ENCODE measurements at regions not wholly inside any gene's neighbourhood (a gene's known extent, or its start where the extent isn't known, plus 50 kb on each side); places are given as distances from the start of the nearest gene placed in this dataset.

GRCh38 chr2:65660340-65660739 is 227.9 kb upstream of the SPRED2 start:
- Histone ChIP-seq H3K9me3 (ENCODE audit: control insufficient read depth, insufficient read depth, low read length) (no peaks in the 10 kb centered on the region), H3K9ac (ENCODE audit: low read depth, low read length) (no peak overlapping the region), H3K4me3 (ENCODE audit: low read depth, low read length) (no peak overlapping the region), H3K36me3 (ENCODE audit: control insufficient read depth, insufficient read depth, low read length) (no peaks in the 10 kb centered on the region), H3K4me1 (ENCODE audit: control insufficient read depth, insufficient read depth, low read length) (no peaks in the 10 kb centered on the region), H3K27me3 (ENCODE audit: control insufficient read depth, insufficient read depth, low read length) (no peaks in the 10 kb centered on the region)

- H3K36me3 ChIP-seq (ENCODE audit: control insufficient read depth, insufficient read depth, low read length) = no peaks in the 10 kb centered on the region
- no peaks in the 10 kb centered on the region for H3K4me1 ChIP-seq (ENCODE audit: control insufficient read depth, insufficient read depth, low read length)
- H3K9me3 ChIP-seq (ENCODE audit: control insufficient read depth, insufficient read depth, low read length) = no peaks in the 10 kb centered on the region
- no peak overlapping the region for H3K4me3 ChIP-seq (ENCODE audit: low read depth, low read length)
- no peak overlapping the region for H3K9ac ChIP-seq (ENCODE audit: low read depth, low read length)
- no peaks in the 10 kb centered on the region for H3K27me3 ChIP-seq (ENCODE audit: control insufficient read depth, insufficient read depth, low read length)
Observed at GRCh38 chr2:65658881-65659280, 226.5 kb upstream of the SPRED2 start.

GRCh38 chr2:65658266-65658665 is 225.9 kb upstream of the SPRED2 start:
- Histone ChIP-seq H3K4me1 (ENCODE audit: control insufficient read depth, insufficient read depth, low read length) (no peaks in the 10 kb centered on the region), H3K4me3 (ENCODE audit: low read depth, low read length) (no peak overlapping the region), H3K27me3 (ENCODE audit: control insufficient read depth, insufficient read depth, low read length) (no peaks in the 10 kb centered on the region), H3K9me3 (ENCODE audit: control insufficient read depth, insufficient read depth, low read length) (no peaks in the 10 kb centered on the region), H3K36me3 (ENCODE audit: control insufficient read depth, insufficient read depth, low read length) (no peaks in the 10 kb centered on the region), H3K9ac (ENCODE audit: low read depth, low read length) (no peak overlapping the region)

- Histone ChIP-seq H3K27me3 (ENCODE audit: control insufficient read depth, insufficient read depth, low read length) (no peaks in the 10 kb centered on the region), H3K9me3 (ENCODE audit: control insufficient read depth, insufficient read depth, low read length) (no peaks in the 10 kb centered on the region), H3K4me3 (ENCODE audit: low read depth, low read length) (no peak overlapping the region), H3K36me3 (ENCODE audit: control insufficient read depth, insufficient read depth, low read length) (no peaks in the 10 kb centered on the region), H3K4me1 (ENCODE audit: control insufficient read depth, insufficient read depth, low read length) (no peaks in the 10 kb centered on the region), H3K9ac (ENCODE audit: low read depth, low read length) (no peak overlapping the region)
Observed at GRCh38 chr2:65656160-65656718, 223.8 kb upstream of the SPRED2 start.

GRCh38 chr2:65655000-65655399 is 222.6 kb upstream of the SPRED2 start:
- no peaks in the 10 kb centered on the region for H3K27me3 ChIP-seq (ENCODE audit: control insufficient read depth, insufficient read depth, low read length)
- no peaks in the 10 kb centered on the region for H3K9me3 ChIP-seq (ENCODE audit: control insufficient read depth, insufficient read depth, low read length)
- H3K9ac ChIP-seq (ENCODE audit: low read depth, low read length) = no peak overlapping the region
- no peaks in the 10 kb centered on the region for H3K36me3 ChIP-seq (ENCODE audit: control insufficient read depth, insufficient read depth, low read length)
- no peak overlapping the region for H3K4me3 ChIP-seq (ENCODE audit: low read depth, low read length)
- no peaks in the 10 kb centered on the region for H3K4me1 ChIP-seq (ENCODE audit: control insufficient read depth, insufficient read depth, low read length)

- no peaks in the 10 kb centered on the region for H3K36me3 ChIP-seq (ENCODE audit: control insufficient read depth, insufficient read depth, low read length)
- no peak overlapping the region for H3K9ac ChIP-seq (ENCODE audit: low read depth, low read length)
- no peaks in the 10 kb centered on the region for H3K9me3 ChIP-seq (ENCODE audit: control insufficient read depth, insufficient read depth, low read length)
- H3K4me1 ChIP-seq (ENCODE audit: control insufficient read depth, insufficient read depth, low read length) = no peaks in the 10 kb centered on the region
- no peaks in the 10 kb centered on the region for H3K27me3 ChIP-seq (ENCODE audit: control insufficient read depth, insufficient read depth, low read length)
- H3K4me3 ChIP-seq (ENCODE audit: low read depth, low read length) = no peak overlapping the region
Observed at GRCh38 chr2:65654496-65654895, 222.1 kb upstream of the SPRED2 start.

GRCh38 chr2:65652066-65652465 is 219.7 kb upstream of the SPRED2 start:
- no peaks in the 10 kb centered on the region for H3K9me3 ChIP-seq (ENCODE audit: control insufficient read depth, insufficient read depth, low read length)
- H3K36me3 ChIP-seq (ENCODE audit: control insufficient read depth, insufficient read depth, low read length) = no peaks in the 10 kb centered on the region
- H3K9ac ChIP-seq (ENCODE audit: low read depth, low read length) = no peak overlapping the region
- H3K27me3 ChIP-seq (ENCODE audit: control insufficient read depth, insufficient read depth, low read length) = no peaks in the 10 kb centered on the region
- no peaks in the 10 kb centered on the region for H3K4me1 ChIP-seq (ENCODE audit: control insufficient read depth, insufficient read depth, low read length)
- no peak overlapping the region for H3K4me3 ChIP-seq (ENCODE audit: low read depth, low read length)

- no peaks in the 10 kb centered on the region for H3K27me3 ChIP-seq (ENCODE audit: control insufficient read depth, insufficient read depth, low read length)
- no peaks in the 10 kb centered on the region for H3K36me3 ChIP-seq (ENCODE audit: control insufficient read depth, insufficient read depth, low read length)
- H3K9me3 ChIP-seq (ENCODE audit: control insufficient read depth, insufficient read depth, low read length) = no peaks in the 10 kb centered on the region
- peaks cover 5% of the 10 kb centered on the region for H3K4me1 ChIP-seq (ENCODE audit: control insufficient read depth, insufficient read depth, low read length)
- no peak overlapping the region for H3K4me3 ChIP-seq (ENCODE audit: low read depth, low read length)
- no peak overlapping the region for H3K9ac ChIP-seq (ENCODE audit: low read depth, low read length)
Observed at GRCh38 chr2:65649811-65650589, 217.6 kb upstream of the SPRED2 start.

GRCh38 chr2:65647249-65647842 is 214.9 kb upstream of the SPRED2 start:
- Histone ChIP-seq H3K4me3 (ENCODE audit: low read depth, low read length) (no peak overlapping the region), H3K9me3 (ENCODE audit: control insufficient read depth, insufficient read depth, low read length) (no peaks in the 10 kb centered on the region), H3K27me3 (ENCODE audit: control insufficient read depth, insufficient read depth, low read length) (no peaks in the 10 kb centered on the region), H3K9ac (ENCODE audit: low read depth, low read length) (no peak overlapping the region), H3K36me3 (ENCODE audit: control insufficient read depth, insufficient read depth, low read length) (no peaks in the 10 kb centered on the region), H3K4me1 (ENCODE audit: control insufficient read depth, insufficient read depth, low read length) (peaks cover 5% of the 10 kb centered on the region)

GRCh38 chr2:65640793-65641103 is 208.3 kb upstream of the SPRED2 start:
- no peak overlapping the region for H3K4me3 ChIP-seq (ENCODE audit: low read depth, low read length)
- no peaks in the 10 kb centered on the region for H3K36me3 ChIP-seq (ENCODE audit: control insufficient read depth, insufficient read depth, low read length)
- no peaks in the 10 kb centered on the region for H3K4me1 ChIP-seq (ENCODE audit: control insufficient read depth, insufficient read depth, low read length)
- no peak overlapping the region for H3K9ac ChIP-seq (ENCODE audit: low read depth, low read length)
- H3K9me3 ChIP-seq (ENCODE audit: control insufficient read depth, insufficient read depth, low read length) = no peaks in the 10 kb centered on the region
- H3K27me3 ChIP-seq (ENCODE audit: control insufficient read depth, insufficient read depth, low read length) = no peaks in the 10 kb centered on the region

- H3K36me3 ChIP-seq (ENCODE audit: control insufficient read depth, insufficient read depth, low read length) = no peaks in the 10 kb centered on the region
- no peaks in the 10 kb centered on the region for H3K9me3 ChIP-seq (ENCODE audit: control insufficient read depth, insufficient read depth, low read length)
- H3K27me3 ChIP-seq (ENCODE audit: control insufficient read depth, insufficient read depth, low read length) = no peaks in the 10 kb centered on the region
- H3K9ac ChIP-seq (ENCODE audit: low read depth, low read length) = no peak overlapping the region
- no peak overlapping the region for H3K4me3 ChIP-seq (ENCODE audit: low read depth, low read length)
- H3K4me1 ChIP-seq (ENCODE audit: control insufficient read depth, insufficient read depth, low read length) = peaks cover 4% of the 10 kb centered on the region
Observed at GRCh38 chr2:65639156-65639864, 206.9 kb upstream of the SPRED2 start.

- Histone ChIP-seq H3K4me3 (ENCODE audit: low read depth, low read length) (no peak overlapping the region), H3K27me3 (ENCODE audit: control insufficient read depth, insufficient read depth, low read length) (no peaks in the 10 kb centered on the region), H3K4me1 (ENCODE audit: control insufficient read depth, insufficient read depth, low read length) (peaks cover 7% of the 10 kb centered on the region), H3K9ac (ENCODE audit: low read depth, low read length) (no peak overlapping the region), H3K36me3 (ENCODE audit: control insufficient read depth, insufficient read depth, low read length) (no peaks in the 10 kb centered on the region), H3K9me3 (ENCODE audit: control insufficient read depth, insufficient read depth, low read length) (no peaks in the 10 kb centered on the region)
Observed at GRCh38 chr2:65638443-65638842, 206.0 kb upstream of the SPRED2 start.
